Endothelial cell of umbilical vein (primary cell): ENCODE measurements at regions not wholly inside any gene's neighbourhood (a gene's known extent, or its start where the extent isn't known, plus 50 kb on each side); places are given as distances from the start of the nearest gene placed in this dataset.

Experiments used
- BruUV-seq: library from RNA; stranded (reverse); fragments of 400-500 nt; replicated peaks from 2 replicates; lab custom pipeline; 2021; lab: Mats Ljungman, UMichigan
- CTCF ChIA-PET: fragments of 300-600, 350-600 bp; sonication (Branson Sonifier 250); formaldehyde crosslinking; loops from one replicate; lab custom pipeline; 2021; ENCODE audit warnings: antibody characterized with exemption, inconsistent platforms; lab: Charles Lee
- POLR2A ChIA-PET: fragments of 300-600, 350-600 bp; sonication (Branson Sonifier 250); formaldehyde crosslinking; loops from one replicate; lab custom pipeline; 2021; ENCODE audit warnings: antibody characterized with exemption, inconsistent platforms; lab: Charles Lee
- DNase-seq: peaks from one replicate; pipeline ENCODE4 v3.0.0-alpha.2; 2011; ENCODE audit warnings: low read depth, low spot score
- FAIRE-seq: peaks from 2 replicates; lab custom pipeline; 2011; peaks lifted over from hg19 to GRCh38; lab: Jason Lieb, UNC
- H2AFZ ChIP-seq: 2 replicates; pipeline ENCODE4 v1.6.0; 2012; ENCODE audit warnings: low read depth, low read length, control low read depth, inconsistent platforms
- H3K27ac ChIP-seq: 2 replicates; pipeline ENCODE4 v1.5.1; 2011; ENCODE audit warnings: low read depth, mild to moderate bottlenecking, control low read depth, low read length, moderate library complexity; ENCODE audit not compliant: insufficient read depth
- H3K27me3 ChIP-seq, 2 experiments: 2 replicates each; pipeline versions ENCODE4 v1.6.0 to v1.6.1; 2011; ENCODE audit warnings: low read length in 2 of 2, mixed read lengths in 1 of 2; ENCODE audit not compliant: control insufficient read depth in 2 of 2, insufficient read depth in 2 of 2
- H3K36me3 ChIP-seq, 2 experiments: 2 replicates in 1 of 2; 3 replicates in 1 of 2; pipeline ENCODE4 v1.5.1; 2011; ENCODE audit warnings: low read length in 2 of 2, mild to moderate bottlenecking in 1 of 2, moderate library complexity in 1 of 2; ENCODE audit not compliant: control insufficient read depth in 2 of 2, insufficient read depth in 2 of 2; ENCODE audit errors: extremely low read depth in 1 of 2
- H3K4me1 ChIP-seq: 3 replicates; pipeline ENCODE4 v1.5.1; 2011; ENCODE audit warnings: mild to moderate bottlenecking, low read length; ENCODE audit not compliant: control insufficient read depth, insufficient read depth; ENCODE audit errors: extremely low read depth
- H3K4me2 ChIP-seq: 2 replicates; pipeline ENCODE4 v1.6.1; 2011; ENCODE audit warnings: low read length, control low read depth, mixed read lengths; ENCODE audit not compliant: insufficient read depth
- H3K4me3 ChIP-seq, 3 experiments: fragments of 200-600 bp in 1 of 3; sonication (generic), shearing (Covaris generic) in 1 of 3; replicated peaks in 1 of 3; 2 replicates each; pipeline ENCODE4 v1.5.1; 2011 to 2016; ENCODE audit warnings: control low read depth in 3 of 3, low read length in 3 of 3, mild to moderate bottlenecking in 2 of 3, inconsistent platforms in 1 of 3, low read depth in 1 of 3, moderate library complexity in 1 of 3; ENCODE audit not compliant: insufficient read depth in 1 of 3
- H3K79me2 ChIP-seq: 2 replicates; pipeline ENCODE4 v1.6.0; 2012; ENCODE audit warnings: low read length, inconsistent platforms; ENCODE audit not compliant: control insufficient read depth, insufficient read depth
- H3K9ac ChIP-seq: replicated peaks from 2 replicates; pipeline ENCODE3; 2011; ENCODE audit warnings: low read length, control low read depth; ENCODE audit not compliant: insufficient read depth; ENCODE audit errors: extremely low read depth
- H3K9me1 ChIP-seq: replicated peaks from 3 replicates; pipeline ENCODE4 v1.6.0; 2011; ENCODE audit warnings: mild to moderate bottlenecking, low read length; ENCODE audit not compliant: control insufficient read depth, insufficient read depth; ENCODE audit errors: extremely low read depth
- H3K9me3 ChIP-seq: replicated peaks from 2 replicates; pipeline ENCODE4 v1.5.1; 2012; ENCODE audit warnings: low read length, inconsistent platforms; ENCODE audit not compliant: control insufficient read depth, insufficient read depth
- H4K20me1 ChIP-seq: replicated peaks from 2 replicates; pipeline ENCODE3; 2011; ENCODE audit warnings: mild to moderate bottlenecking, low read length; ENCODE audit not compliant: control insufficient read depth, insufficient read depth; ENCODE audit errors: extremely low read depth
- CTCF ChIP-seq, 2 donors: IDR thresholded peaks; 1 replicate in 1 of 2; 2 replicates in 1 of 2; pipeline ENCODE4 v1.5.1; 2011; ENCODE audit warnings: low read length in 2 of 2, mild to moderate bottlenecking in 2 of 2, moderate library complexity in 2 of 2, control low read depth in 1 of 2, inconsistent platforms in 1 of 2, low read depth in 1 of 2; ENCODE audit not compliant: insufficient read depth in 1 of 2; ENCODE audit errors: extremely low read depth in 1 of 2
- EZH2 ChIP-seq: IDR thresholded peaks from 2 replicates; pipeline ENCODE4 v1.6.1; 2012; ENCODE audit warnings: borderline replicate concordance, low read depth, mild to moderate bottlenecking, moderate library complexity, low read length, inconsistent platforms; ENCODE audit not compliant: severe bottlenecking
- FOS ChIP-seq: IDR thresholded peaks from 2 replicates; pipeline ENCODE4 v1.6.1; 2011; ENCODE audit warnings: mild to moderate bottlenecking, low read length, moderate library complexity, borderline replicate concordance; ENCODE audit not compliant: insufficient read depth
- GATA2 ChIP-seq: IDR thresholded peaks from 2 replicates; pipeline ENCODE4 v1.7.0; 2011; ENCODE audit warnings: low read depth, mild to moderate bottlenecking, moderate library complexity, mixed read lengths, low read length; ENCODE audit not compliant: insufficient read length, insufficient read depth
- JUN ChIP-seq: IDR thresholded peaks from 2 replicates; pipeline ENCODE4 v1.6.1; 2011; ENCODE audit warnings: borderline replicate concordance, low read depth; ENCODE audit not compliant: insufficient read length, insufficient read depth
- MAX ChIP-seq: IDR thresholded peaks from 2 replicates; pipeline ENCODE4 v1.6.1; 2011; ENCODE audit not compliant: insufficient read depth, insufficient read length
- MYC ChIP-seq: IDR thresholded peaks from one replicate; pipeline ENCODE4 v1.6.1; 2011; ENCODE audit warnings: mild to moderate bottlenecking, low read depth, low read length
- POLR2A ChIP-seq: IDR thresholded peaks from 2 replicates; pipeline ENCODE4 v1.6.1; 2012; ENCODE audit warnings: low read depth, mild to moderate bottlenecking, control low read depth, low read length
- POLR2AphosphoS5 ChIP-seq: IDR thresholded peaks from 2 replicates; pipeline ENCODE4 v1.6.1; 2012; ENCODE audit warnings: low read depth, mild to moderate bottlenecking, control low read depth, low read length, moderate library complexity; ENCODE audit not compliant: insufficient read depth
- dilution Hi-C: fragments of 300-500 bp; cut with MboI; formaldehyde crosslinking; loops from one replicate; pipeline ENCODE4 v1.15.0; 2019; ENCODE audit warnings: low sequenced_read_pairs; ENCODE audit not compliant: extremely low pct_ligation_motif_present
- intact Hi-C: fragments of 100-400 bp; cut with micrococcal nuclease; formaldehyde crosslinking; loops from one replicate; pipeline ENCODE4 v1.10.0; 2022

GRCh38 chr14:100438678-100439592 lies 115.8 kb downstream of the SLC25A47 start:
- DNase-seq: peak; percentile 6
- no peak overlapping the region for H2AFZ ChIP-seq
- peaks cover 2% of the 10 kb centered on the region for H4K20me1 ChIP-seq
- H3K9ac ChIP-seq: no peak overlapping the region
- dilution Hi-C loops (no loop called here), intact Hi-C loops (no loop called here)
- H3K9me3 ChIP-seq: no peaks in the 10 kb centered on the region
- ChIA-PET CTCF (interaction anchor here (1.1 to 3.5 kb wide), 8 partner anchors 13 to 217 kb away, joined by 3 to 34 read pairs (median 5); no protein-coding TSS in a partner anchor), POLR2A (no interaction called here)
- peaks cover 5% of the 10 kb centered on the region for H3K4me1 ChIP-seq
- H3K36me3 ChIP-seq: no peaks in the 10 kb centered on the region
- no peak overlapping the region for H3K4me2 ChIP-seq
- BruUV-seq: no TSS peak
- TF ChIP-seq FOS (no peak), POLR2AphosphoS5 (no peak), JUN (no peak), GATA2 (no peak), POLR2A (no peak), EZH2 (no peak), MAX (no peak), MYC (no peak), CTCF (IDR thresholded peaks at IDR 0.05; ENCODE audit: extremely low read depth in 1 of 2, insufficient read depth in 1 of 2, low read depth in 1 of 2, low read length in 2 of 2) (no peak)
- H3K79me2 ChIP-seq: no peaks in the 10 kb centered on the region
- no peaks in the 10 kb centered on the region for H3K27me3 ChIP-seq
- H3K4me3 ChIP-seq: no peak overlapping the region
- FAIRE-seq: no peak
- no peak overlapping the region for H3K27ac ChIP-seq
- no peaks in the 10 kb centered on the region for H3K9me1 ChIP-seq
